ENCODE measurements at regions not wholly inside any gene's neighbourhood (a gene's known extent, or its start where the extent isn't known, plus 50 kb on each side); places are given as distances from the start of the nearest gene placed in this dataset.

DNA sequence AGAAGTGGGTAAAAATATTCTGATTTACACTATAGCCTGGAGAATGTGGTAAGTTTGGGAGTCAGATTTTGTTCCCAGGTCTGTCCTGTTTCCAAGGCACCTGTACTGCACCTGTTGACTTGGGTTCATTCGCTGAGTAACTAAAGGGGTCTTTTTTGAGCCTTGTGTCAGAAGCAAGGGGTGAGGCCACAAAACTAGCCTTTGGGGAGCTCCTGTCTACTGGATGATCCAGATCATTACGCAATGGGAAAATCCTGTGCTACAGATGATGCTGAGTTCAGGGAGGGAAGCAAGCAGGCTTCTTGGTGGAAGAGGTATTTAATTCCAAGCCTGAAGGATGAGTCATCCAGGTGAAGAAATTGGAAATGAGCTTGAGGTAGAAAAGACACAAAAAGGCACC is 424.0 kb downstream of the MATN1 start:
- TF ChIP-seq POLR2A (IDR thresholded peaks at IDR 0.05) = no peak
- TF ChIP-seq POLR2AphosphoS5 (IDR thresholded peaks at IDR 0.05) = no peak
